ENCODE measurements at regions not wholly inside any gene's neighbourhood (a gene's known extent, or its start where the extent isn't known, plus 50 kb on each side); places are given as distances from the start of the nearest gene placed in this dataset.

- no peak for TF ChIP-seq CTCF (IDR thresholded peaks at IDR 0.05; ENCODE audit: low read depth, low read length, poor library complexity, severe bottlenecking)
- no peak for TF ChIP-seq EZH2phosphoT487 (IDR thresholded peaks at IDR 0.05; ENCODE audit: borderline replicate concordance, low read length)
These were observed 228.3 kb downstream of the FOXO1 start for GRCh38 chr13:40438022-40438680.
